Loucy (cell line): ENCODE measurements at regions not wholly inside any gene's neighbourhood (a gene's known extent, or its start where the extent isn't known, plus 50 kb on each side); places are given as distances from the start of the nearest gene placed in this dataset.

Experiments used
- EZH2phosphoT487 ChIP-seq: fragments of 200-600 bp; IDR thresholded peaks from 2 replicates; pipeline ENCODE4 v1.6.1; 2018; ENCODE audit warnings: antibody characterized with exemption, mild to moderate bottlenecking, moderate library complexity, borderline replicate concordance
- TF ChIP-seq, protein P1 (sequence below): fragments of 200-600 bp; sonication (generic); conservative IDR thresholded peaks from 2 replicates; pipeline ENCODE4 v1.5.1; 2014; ENCODE audit warnings: mild to moderate bottlenecking, antibody characterized with exemption, low read length

DNA sequence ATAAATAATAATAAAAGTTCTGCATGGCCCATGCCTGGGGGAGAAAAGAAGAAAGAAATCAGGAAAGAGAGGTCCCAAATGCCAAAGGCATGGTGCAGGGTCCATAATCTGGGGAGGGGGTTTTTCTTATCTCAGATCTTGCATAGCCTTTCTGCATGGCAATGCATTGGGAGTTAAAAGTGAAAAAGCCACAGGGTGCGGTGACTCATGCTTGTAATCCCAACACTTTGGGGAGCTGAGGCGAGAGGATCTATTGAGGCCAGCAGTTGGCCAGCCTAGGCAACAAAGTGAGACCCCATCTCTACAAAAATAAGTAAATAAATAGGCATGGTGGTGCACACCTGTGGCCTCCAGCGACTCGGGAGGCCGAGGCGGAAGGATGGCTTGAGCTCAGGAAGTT lies 76.8 kb upstream of the GATA2 start:
- TF ChIP-seq, protein P1, sequence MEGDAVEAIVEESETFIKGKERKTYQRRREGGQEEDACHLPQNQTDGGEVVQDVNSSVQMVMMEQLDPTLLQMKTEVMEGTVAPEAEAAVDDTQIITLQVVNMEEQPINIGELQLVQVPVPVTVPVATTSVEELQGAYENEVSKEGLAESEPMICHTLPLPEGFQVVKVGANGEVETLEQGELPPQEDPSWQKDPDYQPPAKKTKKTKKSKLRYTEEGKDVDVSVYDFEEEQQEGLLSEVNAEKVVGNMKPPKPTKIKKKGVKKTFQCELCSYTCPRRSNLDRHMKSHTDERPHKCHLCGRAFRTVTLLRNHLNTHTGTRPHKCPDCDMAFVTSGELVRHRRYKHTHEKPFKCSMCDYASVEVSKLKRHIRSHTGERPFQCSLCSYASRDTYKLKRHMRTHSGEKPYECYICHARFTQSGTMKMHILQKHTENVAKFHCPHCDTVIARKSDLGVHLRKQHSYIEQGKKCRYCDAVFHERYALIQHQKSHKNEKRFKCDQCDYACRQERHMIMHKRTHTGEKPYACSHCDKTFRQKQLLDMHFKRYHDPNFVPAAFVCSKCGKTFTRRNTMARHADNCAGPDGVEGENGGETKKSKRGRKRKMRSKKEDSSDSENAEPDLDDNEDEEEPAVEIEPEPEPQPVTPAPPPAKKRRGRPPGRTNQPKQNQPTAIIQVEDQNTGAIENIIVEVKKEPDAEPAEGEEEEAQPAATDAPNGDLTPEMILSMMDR, result no peak
- TF ChIP-seq EZH2phosphoT487, result no peak
